GM23248 (cell line): ENCODE measurements at regions not wholly inside any gene's neighbourhood (a gene's known extent, or its start where the extent isn't known, plus 50 kb on each side); places are given as distances from the start of the nearest gene placed in this dataset.

Source experiments
- EZH2 ChIP-seq: fragments of 200-600 bp; sonication (generic); IDR thresholded peaks from 2 replicates; pipeline ENCODE4 v1.6.1; 2018; ENCODE audit warnings: antibody characterized with exemption, mild to moderate bottlenecking; ENCODE audit not compliant: insufficient read depth, poor library complexity, severe bottlenecking
- EZH2phosphoT487 ChIP-seq: fragments of 200-600 bp; sonication (generic); IDR thresholded peaks from 2 replicates; pipeline ENCODE4 v1.6.1; 2018; ENCODE audit warnings: antibody characterized with exemption, moderate library complexity, mild to moderate bottlenecking, low read depth; ENCODE audit not compliant: insufficient read depth

DNA sequence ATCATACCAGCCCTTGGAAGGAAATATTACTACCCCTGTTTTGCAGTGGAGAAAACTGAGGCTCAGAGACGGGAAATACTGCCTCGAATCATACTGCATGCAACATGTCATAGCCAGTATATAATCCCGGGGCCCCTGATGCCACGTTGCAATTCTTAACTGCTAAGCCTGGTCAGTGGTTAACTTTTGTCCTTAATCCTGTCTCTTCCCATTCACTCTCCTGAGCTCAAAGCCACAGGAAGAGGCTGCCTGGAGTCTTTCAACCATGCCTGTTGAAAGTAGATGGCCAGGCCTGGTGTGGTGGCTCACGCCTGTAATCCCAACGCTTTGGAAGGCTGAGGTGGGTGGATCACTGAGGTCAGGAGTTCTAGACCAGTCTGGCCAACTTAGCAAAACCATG is 166.6 kb downstream of the MIAT start:
- TF ChIP-seq EZH2 (no peak), EZH2phosphoT487 (no peak)
